Vagina (tissue), 2 donors: ENCODE measurements at regions not wholly inside any gene's neighbourhood (a gene's known extent, or its start where the extent isn't known, plus 50 kb on each side); places are given as distances from the start of the nearest gene placed in this dataset.

Experiments
- DNase-seq, 2 donors: peaks; one replicate each; pipeline ENCODE4 v3.0.0-alpha.2; 2017; ENCODE audit errors: extremely low spot score in 2 of 2
- H3K27ac ChIP-seq: fragments of 200-600 bp; sonication (generic); one replicate; pipeline ENCODE4 v1.5.1; 2019
- H3K27me3 ChIP-seq: fragments of 200-600 bp; sonication (generic); one replicate; pipeline ENCODE4 v1.5.1; 2019
- H3K36me3 ChIP-seq, 2 donors: fragments of 200-600 bp; sonication (generic); one replicate each; pipeline ENCODE4 v1.5.1; 2017 to 2019
- H3K4me1 ChIP-seq: fragments of 200-600 bp; sonication (generic); one replicate; pipeline ENCODE4 v1.5.1; 2019
- H3K4me3 ChIP-seq, 2 donors: fragments of 200-600 bp; sonication (generic); 1 replicate in 1 of 2; 2 replicates in 1 of 2; pipeline ENCODE4 v1.5.1; 2016 to 2019
- H3K9me3 ChIP-seq: fragments of 200-600 bp; sonication (generic); one replicate; pipeline ENCODE4 v1.5.1; 2019
- POLR2A ChIP-seq, 2 donors: fragments of 450-650 bp; IDR thresholded peaks; one replicate each; pipeline ENCODE4 v1.6.1; 2017; ENCODE audit warnings: antibody characterized with exemption in 2 of 2, mild to moderate bottlenecking in 2 of 2, moderate library complexity in 2 of 2
- POLR2AphosphoS5 ChIP-seq, 2 donors: sonication (generic); formaldehyde crosslinking; IDR thresholded peaks; one replicate each; pipeline ENCODE4 v1.9.0; 2017; ENCODE audit warnings: antibody characterized with exemption in 2 of 2, mild to moderate bottlenecking in 2 of 2, low read depth in 1 of 2; ENCODE audit not compliant: insufficient read depth in 1 of 2
- intact Hi-C: fragments of 100-400 bp; cut with DNase I; formaldehyde crosslinking; loops from one replicate; pipeline ENCODE4 v1.15.1; 2023
- TF ChIP-seq, protein P1 (sequence below), 3 experiments: fragments of 450-650 bp in 2 of 3; fragments of 200-600 bp in 1 of 3; sonication (generic) in 1 of 3; IDR thresholded peaks; one replicate each; pipeline ENCODE4 v1.5.1; 2017 to 2019; ENCODE audit warnings: antibody characterized with exemption in 3 of 3, mild to moderate bottlenecking in 2 of 3, moderate library complexity in 2 of 3

DNA sequence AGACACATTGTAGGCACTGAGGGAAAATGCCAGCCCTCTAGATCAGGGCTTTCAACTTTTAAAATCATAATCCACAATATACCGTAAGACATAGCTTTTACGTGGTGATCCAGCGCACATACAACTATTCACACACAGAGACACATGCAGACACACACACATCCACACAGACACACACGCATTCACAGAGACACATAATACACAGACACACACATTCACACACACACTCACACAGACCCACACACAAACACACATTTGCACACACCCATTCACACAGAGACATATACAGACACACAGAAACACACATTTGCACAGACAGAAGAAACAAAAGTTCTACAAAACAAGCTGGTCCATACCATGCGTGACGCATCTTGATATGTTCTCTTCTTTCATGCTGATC lies 244.5 kb downstream of the RHOU start:
- intact Hi-C loops = no loop called here
- Histone ChIP-seq H3K36me3 (no peaks in the 10 kb centered on the region), H3K27ac (no peak overlapping the region), H3K4me1 (peaks cover 12% of the 10 kb centered on the region), H3K4me3 (no peak overlapping the region), H3K9me3 (no peaks in the 10 kb centered on the region), H3K27me3 (no peaks in the 10 kb centered on the region)
- TF ChIP-seq, protein P1, sequence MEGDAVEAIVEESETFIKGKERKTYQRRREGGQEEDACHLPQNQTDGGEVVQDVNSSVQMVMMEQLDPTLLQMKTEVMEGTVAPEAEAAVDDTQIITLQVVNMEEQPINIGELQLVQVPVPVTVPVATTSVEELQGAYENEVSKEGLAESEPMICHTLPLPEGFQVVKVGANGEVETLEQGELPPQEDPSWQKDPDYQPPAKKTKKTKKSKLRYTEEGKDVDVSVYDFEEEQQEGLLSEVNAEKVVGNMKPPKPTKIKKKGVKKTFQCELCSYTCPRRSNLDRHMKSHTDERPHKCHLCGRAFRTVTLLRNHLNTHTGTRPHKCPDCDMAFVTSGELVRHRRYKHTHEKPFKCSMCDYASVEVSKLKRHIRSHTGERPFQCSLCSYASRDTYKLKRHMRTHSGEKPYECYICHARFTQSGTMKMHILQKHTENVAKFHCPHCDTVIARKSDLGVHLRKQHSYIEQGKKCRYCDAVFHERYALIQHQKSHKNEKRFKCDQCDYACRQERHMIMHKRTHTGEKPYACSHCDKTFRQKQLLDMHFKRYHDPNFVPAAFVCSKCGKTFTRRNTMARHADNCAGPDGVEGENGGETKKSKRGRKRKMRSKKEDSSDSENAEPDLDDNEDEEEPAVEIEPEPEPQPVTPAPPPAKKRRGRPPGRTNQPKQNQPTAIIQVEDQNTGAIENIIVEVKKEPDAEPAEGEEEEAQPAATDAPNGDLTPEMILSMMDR (IDR thresholded peaks at IDR 0.05) = no peak
- TF ChIP-seq POLR2A (IDR thresholded peaks at IDR 0.05) (no peak), POLR2AphosphoS5 (IDR thresholded peaks at IDR 0.05; ENCODE audit: insufficient read depth in 1 of 2, low read depth in 1 of 2) (no peak)
- peak; percentile 13 to 55 for DNase-seq

DNA sequence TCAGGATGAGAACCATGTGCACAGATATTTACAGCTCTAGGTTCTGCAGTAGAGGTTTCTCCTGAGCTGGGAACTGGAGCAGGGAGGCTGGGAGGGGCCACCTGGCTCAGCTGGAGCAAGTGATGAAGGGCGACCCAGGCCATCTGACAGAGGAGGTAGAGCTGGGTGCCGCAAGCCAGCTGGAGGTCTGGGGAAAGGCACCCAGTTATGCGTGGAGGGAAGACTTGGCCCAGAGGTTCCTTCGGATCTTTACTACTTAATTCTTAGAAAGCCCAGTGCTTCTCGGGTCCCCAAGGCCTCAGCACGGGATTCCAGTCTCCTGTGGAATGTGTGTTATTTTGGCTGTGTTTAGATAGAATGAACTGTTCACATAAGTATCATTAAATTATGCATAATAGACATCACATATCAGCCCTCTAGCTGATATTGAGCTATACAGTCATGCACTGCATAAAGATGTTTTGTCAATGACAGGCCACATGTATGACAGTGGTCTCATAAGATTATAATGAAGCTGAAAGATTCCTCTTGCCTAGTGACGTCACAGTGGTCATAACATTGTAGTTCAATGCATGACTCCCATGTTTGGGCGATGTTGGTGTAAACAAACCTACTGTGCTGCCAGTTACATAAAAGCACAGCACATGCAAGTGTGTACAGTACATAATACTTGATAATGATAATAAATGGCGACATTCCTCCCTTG lies 245.1 kb downstream of the RHOU start:
- Histone ChIP-seq H3K4me3 (no peak overlapping the region), H3K27ac (no peak overlapping the region), H3K36me3 (no peaks in the 10 kb centered on the region), H3K4me1 (peaks cover 12% of the 10 kb centered on the region), H3K27me3 (no peaks in the 10 kb centered on the region), H3K9me3 (no peaks in the 10 kb centered on the region)
- DNase-seq = peak; percentile 34 to 72
- TF ChIP-seq POLR2A (IDR thresholded peaks at IDR 0.05) (no peak), POLR2AphosphoS5 (IDR thresholded peaks at IDR 0.05; ENCODE audit: insufficient read depth in 1 of 2, low read depth in 1 of 2) (no peak)
- TF ChIP-seq, protein P1 (IDR thresholded peaks at IDR 0.05) = no peak
- intact Hi-C loops = no loop called here

GRCh38 chr1:228982637-228983036 lies 247.4 kb downstream of the RHOU start:
- Histone ChIP-seq H3K36me3 (no peaks in the 10 kb centered on the region), H3K4me1 (peaks cover 12% of the 10 kb centered on the region), H3K27me3 (no peaks in the 10 kb centered on the region), H3K27ac (no peak overlapping the region), H3K9me3 (no peaks in the 10 kb centered on the region), H3K4me3 (no peak overlapping the region)
- peak in 1 of 2 donors; percentile 32 for DNase-seq
- TF ChIP-seq, protein P1 (IDR thresholded peaks at IDR 0.05) = no peak
- TF ChIP-seq POLR2AphosphoS5 (IDR thresholded peaks at IDR 0.05; ENCODE audit: insufficient read depth in 1 of 2, low read depth in 1 of 2) = no peak
- TF ChIP-seq POLR2A (IDR thresholded peaks at IDR 0.05) = no peak
- intact Hi-C loops = no loop called here

- no peak for TF ChIP-seq POLR2A (IDR thresholded peaks at IDR 0.05)
- TF ChIP-seq, protein P1 (IDR thresholded peaks at IDR 0.05) = no peak
- TF ChIP-seq POLR2AphosphoS5 (IDR thresholded peaks at IDR 0.05; ENCODE audit: insufficient read depth in 1 of 2, low read depth in 1 of 2) = no peak
- Histone ChIP-seq H3K4me1 (peaks cover 10% of the 10 kb centered on the region), H3K9me3 (no peaks in the 10 kb centered on the region), H3K36me3 (no peaks in the 10 kb centered on the region), H3K27ac (no peak overlapping the region), H3K4me3 (no peak overlapping the region), H3K27me3 (no peaks in the 10 kb centered on the region)
- intact Hi-C loops = no loop called here
- peak; percentile 76 to 90 for DNase-seq
These were observed 248.0 kb downstream of the RHOU start for GRCh38 chr1:228983231-228983660.

DNA sequence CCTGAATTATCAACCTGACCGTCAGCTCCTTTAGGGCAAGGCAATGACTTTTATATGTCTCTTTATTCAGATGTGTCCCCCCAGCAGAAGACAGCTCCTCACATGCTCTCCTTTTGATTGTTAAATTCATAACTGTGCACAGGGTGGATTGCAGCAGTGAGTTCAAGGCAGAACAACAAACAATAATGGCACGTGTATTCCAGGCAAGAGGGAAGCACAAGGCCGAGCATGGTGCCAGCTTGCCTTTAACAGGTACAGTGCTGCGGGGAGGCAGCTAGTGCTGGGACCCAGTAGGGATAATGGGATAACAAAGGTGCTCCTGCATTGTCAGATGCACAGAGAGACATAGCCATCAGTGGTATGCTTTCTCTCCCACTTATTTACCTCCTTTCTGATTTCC lies 248.4 kb downstream of the RHOU start:
- peaks cover 5% of the 10 kb centered on the region for H3K4me1 ChIP-seq
- no peaks in the 10 kb centered on the region for H3K27me3 ChIP-seq
- no peaks in the 10 kb centered on the region for H3K9me3 ChIP-seq
- intact Hi-C loops = no loop called here
- H3K4me3 ChIP-seq = no peak overlapping the region
- no peaks in the 10 kb centered on the region for H3K36me3 ChIP-seq
- peak in 1 of 2 donors; percentile 13 for DNase-seq
- TF ChIP-seq POLR2AphosphoS5 (IDR thresholded peaks at IDR 0.05; ENCODE audit: insufficient read depth in 1 of 2, low read depth in 1 of 2) = no peak
- TF ChIP-seq, protein P1 (IDR thresholded peaks at IDR 0.05) = no peak
- TF ChIP-seq POLR2A (IDR thresholded peaks at IDR 0.05) = no peak
- no peak overlapping the region for H3K27ac ChIP-seq
